ACC112 (cell line): ENCODE measurements at regions not wholly inside any gene's neighbourhood (a gene's known extent, or its start where the extent isn't known, plus 50 kb on each side); places are given as distances from the start of the nearest gene placed in this dataset.

ENCODE experiments used
- H2AFZ ChIP-seq: fragments of 200-600 bp; sonication (generic); one replicate; pipeline ENCODE4 v1.6.0; 2017; ENCODE audit warnings: antibody characterized with exemption, low read length; ENCODE audit not compliant: unreplicated experiment
- H3K27ac ChIP-seq: fragments of 200-600 bp; sonication (generic); 2 replicates; pipeline ENCODE4 v1.5.1; 2014; ENCODE audit warnings: low read depth, mild to moderate bottlenecking, antibody characterized with exemption, low read length, moderate library complexity
- H3K27me3 ChIP-seq: fragments of 200-600 bp; sonication (generic); 2 replicates; pipeline ENCODE4 v1.6.1; 2014; ENCODE audit warnings: mild to moderate bottlenecking, antibody characterized with exemption, low read length, moderate library complexity, mixed read lengths; ENCODE audit not compliant: insufficient read depth
- H3K36me3 ChIP-seq: fragments of 200-600 bp; sonication (generic); 2 replicates; pipeline ENCODE4 v1.6.1; 2016; ENCODE audit warnings: mild to moderate bottlenecking, antibody characterized with exemption, low read length, moderate library complexity, mixed read lengths; ENCODE audit not compliant: insufficient read depth
- H3K4me1 ChIP-seq: fragments of 200-600 bp; sonication (generic); one replicate; pipeline ENCODE4 v1.6.1; 2016; ENCODE audit warnings: low read length, mixed read lengths; ENCODE audit not compliant: insufficient read depth, unreplicated experiment, control insufficient read depth
- H3K4me3 ChIP-seq: fragments of 200-600 bp; sonication (generic); 2 replicates; pipeline ENCODE4 v1.5.1; 2014; ENCODE audit warnings: mild to moderate bottlenecking, low read depth, low read length
- H3K79me2 ChIP-seq: fragments of 200-600 bp; sonication (generic); one replicate; pipeline ENCODE4 v1.6.0; 2016; ENCODE audit warnings: low read length; ENCODE audit not compliant: control insufficient read depth, unreplicated experiment, insufficient read depth

- no peaks in the 10 kb centered on the region for H3K36me3 ChIP-seq
- no peaks in the 10 kb centered on the region for H3K79me2 ChIP-seq
- no peak overlapping the region for H3K4me3 ChIP-seq
- no peaks in the 10 kb centered on the region for H3K27me3 ChIP-seq
- H3K4me1 ChIP-seq: no peaks in the 10 kb centered on the region
- H3K27ac ChIP-seq: no peak overlapping the region
- H2AFZ ChIP-seq: no peak overlapping the region
Measured at GRCh38 chr7:69147631-69148030, 450.6 kb upstream of the AUTS2 start.

- Histone ChIP-seq H3K36me3 (no peaks in the 10 kb centered on the region), H3K27me3 (no peaks in the 10 kb centered on the region), H2AFZ (no peak overlapping the region), H3K79me2 (no peaks in the 10 kb centered on the region), H3K27ac (no peak overlapping the region), H3K4me1 (no peaks in the 10 kb centered on the region), H3K4me3 (no peak overlapping the region)
Measured at GRCh38 chr7:69149804-69150782, 448.2 kb upstream of the AUTS2 start.

- Histone ChIP-seq H3K4me3 (no peak overlapping the region), H2AFZ (no peak overlapping the region), H3K79me2 (no peaks in the 10 kb centered on the region), H3K36me3 (no peaks in the 10 kb centered on the region), H3K27me3 (no peaks in the 10 kb centered on the region), H3K4me1 (no peaks in the 10 kb centered on the region), H3K27ac (no peak overlapping the region)
Measured at GRCh38 chr7:69162326-69162725, 435.9 kb upstream of the AUTS2 start.

- Histone ChIP-seq H3K36me3 (no peaks in the 10 kb centered on the region), H2AFZ (no peak overlapping the region), H3K4me1 (no peaks in the 10 kb centered on the region), H3K79me2 (no peaks in the 10 kb centered on the region), H3K4me3 (no peak overlapping the region), H3K27ac (no peak overlapping the region), H3K27me3 (no peaks in the 10 kb centered on the region)
Measured at GRCh38 chr7:69162931-69163670, 435.2 kb upstream of the AUTS2 start.

GRCh38 chr7:69166979-69167516 lies 431.2 kb upstream of the AUTS2 start:
- H3K36me3 ChIP-seq: no peaks in the 10 kb centered on the region
- H3K79me2 ChIP-seq: no peaks in the 10 kb centered on the region
- H3K27ac ChIP-seq: no peak overlapping the region
- H3K4me3 ChIP-seq: no peak overlapping the region
- no peaks in the 10 kb centered on the region for H3K27me3 ChIP-seq
- H2AFZ ChIP-seq: no peak overlapping the region
- H3K4me1 ChIP-seq: no peaks in the 10 kb centered on the region

- H2AFZ ChIP-seq: no peak overlapping the region
- H3K4me1 ChIP-seq: no peaks in the 10 kb centered on the region
- H3K27me3 ChIP-seq: no peaks in the 10 kb centered on the region
- H3K79me2 ChIP-seq: no peaks in the 10 kb centered on the region
- no peak overlapping the region for H3K27ac ChIP-seq
- H3K4me3 ChIP-seq: no peak overlapping the region
- no peaks in the 10 kb centered on the region for H3K36me3 ChIP-seq
Measured at GRCh38 chr7:69169386-69169785, 428.9 kb upstream of the AUTS2 start.

GRCh38 chr7:69172357-69173077 lies 425.8 kb upstream of the AUTS2 start:
- Histone ChIP-seq H2AFZ (no peak overlapping the region), H3K36me3 (no peaks in the 10 kb centered on the region), H3K79me2 (no peaks in the 10 kb centered on the region), H3K4me3 (no peak overlapping the region), H3K27me3 (no peaks in the 10 kb centered on the region), H3K27ac (no peak overlapping the region), H3K4me1 (no peaks in the 10 kb centered on the region)

GRCh38 chr7:69173341-69173740 lies 424.9 kb upstream of the AUTS2 start:
- Histone ChIP-seq H3K36me3 (no peaks in the 10 kb centered on the region), H3K27me3 (no peaks in the 10 kb centered on the region), H3K27ac (no peak overlapping the region), H2AFZ (no peak overlapping the region), H3K79me2 (no peaks in the 10 kb centered on the region), H3K4me3 (no peak overlapping the region), H3K4me1 (no peaks in the 10 kb centered on the region)

- Histone ChIP-seq H3K27me3 (no peaks in the 10 kb centered on the region), H3K4me3 (no peak overlapping the region), H3K79me2 (no peaks in the 10 kb centered on the region), H3K4me1 (no peaks in the 10 kb centered on the region), H3K27ac (no peak overlapping the region), H3K36me3 (no peaks in the 10 kb centered on the region), H2AFZ (no peak overlapping the region)
Measured at GRCh38 chr7:69173846-69174245, 424.4 kb upstream of the AUTS2 start.

- Histone ChIP-seq H3K4me3 (no peak overlapping the region), H3K4me1 (no peaks in the 10 kb centered on the region), H2AFZ (no peak overlapping the region), H3K27me3 (no peaks in the 10 kb centered on the region), H3K79me2 (no peaks in the 10 kb centered on the region), H3K27ac (no peak overlapping the region), H3K36me3 (no peaks in the 10 kb centered on the region)
Measured at GRCh38 chr7:69176841-69177240, 421.4 kb upstream of the AUTS2 start.
